ENCODE measurements at regions not wholly inside any gene's neighbourhood (a gene's known extent, or its start where the extent isn't known, plus 50 kb on each side); places are given as distances from the start of the nearest gene placed in this dataset.
A peak's percentile ranks its signal among the peaks of the same experiment; 100 is the strongest.

- DNase-seq = no peak
Observed at GRCh38 chr15:68526269-68526668, 52.5 kb upstream of the CORO2B start.

- no peak for DNase-seq
Observed at GRCh38 chr15:68526784-68527183, 52.0 kb upstream of the CORO2B start.

GRCh38 chr15:68528626-68529290 is 50.0 kb upstream of the CORO2B start:
- peak; percentile 48 for DNase-seq

Data from DMS53 (cell line).